NCI-H226 (cell line): ENCODE measurements at regions not wholly inside any gene's neighbourhood (a gene's known extent, or its start where the extent isn't known, plus 50 kb on each side); places are given as distances from the start of the nearest gene placed in this dataset.

ENCODE experiments used
- DNase-seq: peaks from one replicate; pipeline ENCODE4 v3.0.0-alpha.2; 2015

GRCh38 chr10:47078393-47079203 lies 167.4 kb downstream of the PTPN20 start:
- no peak for DNase-seq

GRCh38 chr10:47079204-47079580 lies 168.0 kb downstream of the PTPN20 start:
- DNase-seq = peak; percentile 63

- DNase-seq = no peak
These were observed 170.0 kb downstream of the PTPN20 start for GRCh38 chr10:47081264-47081663.

GRCh38 chr10:47082055-47082784 lies 171.0 kb downstream of the PTPN20 start:
- no peak for DNase-seq

- DNase-seq = no peak
These were observed 176.4 kb downstream of the PTPN20 start for GRCh38 chr10:47087667-47088066.

GRCh38 chr10:47088656-47089354 lies 177.6 kb downstream of the PTPN20 start:
- DNase-seq = no peak

GRCh38 chr10:47090042-47090441 lies 178.8 kb downstream of the PTPN20 start:
- DNase-seq = no peak

GRCh38 chr10:47090903-47091302 lies 179.7 kb downstream of the PTPN20 start:
- DNase-seq = no peak

- DNase-seq = no peak
These were observed 180.2 kb downstream of the PTPN20 start for GRCh38 chr10:47091421-47091820.

GRCh38 chr10:47092376-47092775 lies 181.1 kb downstream of the PTPN20 start:
- no peak for DNase-seq

GRCh38 chr10:47092831-47093230 lies 181.6 kb downstream of the PTPN20 start:
- no peak for DNase-seq

GRCh38 chr10:47094126-47094525 lies 182.9 kb downstream of the PTPN20 start:
- no peak for DNase-seq

GRCh38 chr10:47094636-47095035 lies 183.4 kb downstream of the PTPN20 start:
- no peak for DNase-seq

- DNase-seq = no peak
These were observed 184.0 kb downstream of the PTPN20 start for GRCh38 chr10:47095211-47095610.

- DNase-seq = no peak
These were observed 184.8 kb downstream of the PTPN20 start for GRCh38 chr10:47095848-47096612.

- DNase-seq = no peak
These were observed 187.0 kb downstream of the PTPN20 start for GRCh38 chr10:47098238-47098637.

- DNase-seq = no peak
These were observed 187.7 kb downstream of the PTPN20 start for GRCh38 chr10:47098964-47099363.

- DNase-seq = no peak
These were observed 188.2 kb downstream of the PTPN20 start for GRCh38 chr10:47099474-47099873.

- DNase-seq = no peak
These were observed 190.0 kb downstream of the PTPN20 start for GRCh38 chr10:47101196-47101595.

GRCh38 chr10:47101807-47102206 lies 190.6 kb downstream of the PTPN20 start:
- DNase-seq = no peak

GRCh38 chr10:47104151-47104605 lies 192.9 kb downstream of the PTPN20 start:
- DNase-seq = no peak

GRCh38 chr10:47104786-47105385 lies 193.7 kb downstream of the PTPN20 start:
- DNase-seq = no peak
